ENCODE measurements at regions not wholly inside any gene's neighbourhood (a gene's known extent, or its start where the extent isn't known, plus 50 kb on each side); places are given as distances from the start of the nearest gene placed in this dataset.

DNA sequence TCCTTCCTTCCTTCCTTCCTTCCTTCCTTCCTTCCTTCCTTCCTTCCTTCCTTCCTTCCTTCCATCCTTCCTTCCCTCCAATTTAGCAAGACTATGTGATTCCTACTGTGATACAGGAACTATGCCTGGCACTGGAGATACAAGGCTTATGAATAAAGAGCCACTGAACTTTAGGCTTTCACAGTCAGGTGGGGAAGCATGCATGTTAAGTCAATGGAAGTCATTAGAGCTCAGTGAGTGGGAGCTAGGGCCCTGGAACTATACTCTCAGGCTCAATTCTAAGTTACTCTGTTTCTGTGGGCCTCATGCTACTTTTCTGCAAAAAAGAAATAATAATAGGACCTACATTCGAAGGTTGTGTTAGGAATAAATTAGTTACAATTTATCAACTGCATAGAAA, 527.6 kb upstream of the ZEB2 start:
- Mint-ChIP-seq H3K9me3 (no peaks in the 10 kb centered on the region), H3K36me3 (ENCODE audit: low read depth) (no peaks in the 10 kb centered on the region), H3K27me3 (ENCODE audit: low read depth) (peaks cover 3% of the 10 kb centered on the region), H3K4me3 (no peak overlapping the region), H3K27ac (no peak overlapping the region), H3K4me1 (ENCODE audit: low read depth) (no peaks in the 10 kb centered on the region)

DNA sequence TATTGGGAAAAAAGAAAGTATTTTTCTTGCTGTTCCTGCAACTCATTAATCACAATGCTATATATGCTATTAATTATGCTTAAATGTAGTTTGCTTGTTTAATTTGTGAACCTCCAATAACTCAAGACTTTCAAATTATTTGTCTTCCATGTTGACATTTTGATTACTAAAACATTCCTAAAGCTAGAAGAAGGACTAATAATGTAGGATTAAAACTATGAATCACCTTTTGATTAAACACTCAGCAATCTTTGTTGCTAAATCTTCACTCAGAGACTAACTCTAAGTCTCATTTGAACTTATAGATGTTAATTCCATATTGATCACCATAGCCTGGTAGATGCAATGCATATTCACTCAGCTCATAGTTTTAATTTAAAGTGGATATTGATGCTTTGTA, 524.6 kb upstream of the ZEB2 start:
- Mint-ChIP-seq H3K36me3 (ENCODE audit: low read depth) (no peaks in the 10 kb centered on the region), H3K9me3 (no peaks in the 10 kb centered on the region)

DNA sequence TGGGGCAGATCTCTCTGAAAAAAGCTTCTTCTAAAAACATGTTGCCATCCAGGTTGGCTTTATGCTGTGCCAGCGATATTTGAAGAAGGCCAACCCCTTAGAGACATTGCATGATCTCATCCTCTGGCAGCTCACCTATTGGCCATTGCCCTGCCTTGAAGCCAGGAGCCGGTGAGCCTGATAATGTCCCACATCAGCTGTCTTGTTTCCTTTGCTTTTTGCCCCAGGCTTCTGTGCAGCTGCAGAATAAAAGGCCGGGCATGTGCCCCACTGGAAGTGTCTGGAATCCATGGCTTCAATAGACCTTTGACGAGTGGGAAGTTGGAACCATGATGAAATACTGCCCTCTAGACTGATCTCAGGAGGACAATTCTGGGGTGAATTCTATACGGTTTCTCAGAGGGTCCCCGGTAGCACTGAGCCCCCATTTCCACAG, 523.5 kb upstream of the ZEB2 start:
- Mint-ChIP-seq H3K9me3 (no peaks in the 10 kb centered on the region), H3K4me3 (no peak overlapping the region), H3K4me1 (ENCODE audit: low read depth) (no peaks in the 10 kb centered on the region), H3K36me3 (ENCODE audit: low read depth) (no peaks in the 10 kb centered on the region), H3K27ac (no peak overlapping the region), H3K27me3 (ENCODE audit: low read depth) (peaks cover 3% of the 10 kb centered on the region)

More for the DNA sequence above, 524.6 kb upstream of the ZEB2 start:
- Mint-ChIP-seq H3K4me3 (no peak overlapping the region), H3K4me1 (ENCODE audit: low read depth) (no peaks in the 10 kb centered on the region), H3K27me3 (ENCODE audit: low read depth) (peaks cover 3% of the 10 kb centered on the region), H3K27ac (no peak overlapping the region)

DNA sequence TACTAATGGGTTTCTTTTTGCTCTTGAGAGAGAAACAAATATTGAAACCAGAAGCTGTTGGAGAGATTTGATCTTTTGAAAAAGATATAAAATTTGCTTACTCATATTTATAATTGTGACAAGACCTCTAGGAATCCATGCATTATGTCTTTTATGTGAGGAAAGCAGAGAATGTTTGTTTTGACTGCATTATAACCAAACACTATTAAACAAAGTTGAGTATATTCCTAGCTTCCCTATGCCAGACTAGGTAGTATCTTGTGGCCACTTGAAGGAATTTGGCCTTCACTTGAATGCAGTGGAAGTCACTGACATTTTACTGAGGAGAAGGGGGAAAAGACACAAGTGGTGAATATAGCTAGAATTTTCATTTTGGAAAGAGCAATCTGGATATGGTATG, 521.8 kb upstream of the ZEB2 start:
- H3K9me3 Mint-ChIP-seq = no peaks in the 10 kb centered on the region
- no peaks in the 10 kb centered on the region for H3K4me1 Mint-ChIP-seq (ENCODE audit: low read depth)
- H3K4me3 Mint-ChIP-seq = no peak overlapping the region
- no peak overlapping the region for H3K27ac Mint-ChIP-seq
- no peaks in the 10 kb centered on the region for H3K36me3 Mint-ChIP-seq (ENCODE audit: low read depth)
- no peaks in the 10 kb centered on the region for H3K27me3 Mint-ChIP-seq (ENCODE audit: low read depth)

DNA sequence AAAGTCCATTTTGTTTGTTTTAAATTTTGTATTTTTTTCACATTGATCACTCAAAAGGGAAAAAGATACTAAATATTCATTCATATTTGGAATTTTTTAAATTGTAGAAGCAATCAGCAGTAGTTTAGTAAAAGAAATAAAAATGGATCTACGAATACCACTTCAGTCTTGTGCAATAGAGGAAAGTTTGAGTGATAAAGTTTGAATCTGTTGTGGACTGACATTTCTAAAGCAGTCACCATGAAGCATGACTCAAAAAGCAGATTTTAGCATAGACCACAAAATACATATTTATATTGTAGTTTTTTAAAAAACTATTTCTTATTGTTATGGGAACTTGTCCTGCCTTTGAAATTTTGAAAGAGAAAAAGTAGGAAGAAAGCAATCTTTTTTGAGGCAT, 520.5 kb upstream of the ZEB2 start:
- Mint-ChIP-seq H3K36me3 (ENCODE audit: low read depth) (no peaks in the 10 kb centered on the region), H3K9me3 (no peaks in the 10 kb centered on the region), H3K4me3 (no peak overlapping the region), H3K4me1 (ENCODE audit: low read depth) (no peaks in the 10 kb centered on the region), H3K27ac (no peak overlapping the region), H3K27me3 (ENCODE audit: low read depth) (no peaks in the 10 kb centered on the region)

DNA sequence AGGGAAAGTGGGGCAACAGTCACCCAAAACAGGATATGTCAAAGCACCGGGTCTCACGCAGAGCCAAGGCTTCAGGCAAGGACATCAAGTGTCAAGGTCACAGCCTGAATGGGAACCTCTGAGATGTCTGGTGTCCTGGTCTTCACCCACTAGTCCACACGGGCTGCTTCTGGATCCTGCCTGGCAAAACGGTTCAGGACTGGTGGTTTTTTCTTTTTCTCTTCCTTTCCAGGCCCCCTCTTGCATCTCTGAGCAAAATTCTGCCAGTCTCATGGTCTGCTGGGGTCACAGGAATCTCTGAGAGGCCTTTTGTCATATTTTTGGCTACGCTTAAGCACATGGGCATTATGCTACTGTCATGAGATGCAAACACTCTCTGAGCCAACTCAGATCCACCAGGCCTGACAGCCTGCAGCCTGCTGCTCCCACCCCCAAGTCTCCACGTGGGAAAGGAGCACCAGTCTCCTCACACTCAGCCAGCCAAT, 518.2 kb upstream of the ZEB2 start:
- Mint-ChIP-seq H3K4me1 (ENCODE audit: low read depth) (no peaks in the 10 kb centered on the region), H3K27ac (no peak overlapping the region), H3K27me3 (ENCODE audit: low read depth) (no peaks in the 10 kb centered on the region), H3K9me3 (no peaks in the 10 kb centered on the region), H3K36me3 (ENCODE audit: low read depth) (no peaks in the 10 kb centered on the region), H3K4me3 (no peak overlapping the region)

DNA sequence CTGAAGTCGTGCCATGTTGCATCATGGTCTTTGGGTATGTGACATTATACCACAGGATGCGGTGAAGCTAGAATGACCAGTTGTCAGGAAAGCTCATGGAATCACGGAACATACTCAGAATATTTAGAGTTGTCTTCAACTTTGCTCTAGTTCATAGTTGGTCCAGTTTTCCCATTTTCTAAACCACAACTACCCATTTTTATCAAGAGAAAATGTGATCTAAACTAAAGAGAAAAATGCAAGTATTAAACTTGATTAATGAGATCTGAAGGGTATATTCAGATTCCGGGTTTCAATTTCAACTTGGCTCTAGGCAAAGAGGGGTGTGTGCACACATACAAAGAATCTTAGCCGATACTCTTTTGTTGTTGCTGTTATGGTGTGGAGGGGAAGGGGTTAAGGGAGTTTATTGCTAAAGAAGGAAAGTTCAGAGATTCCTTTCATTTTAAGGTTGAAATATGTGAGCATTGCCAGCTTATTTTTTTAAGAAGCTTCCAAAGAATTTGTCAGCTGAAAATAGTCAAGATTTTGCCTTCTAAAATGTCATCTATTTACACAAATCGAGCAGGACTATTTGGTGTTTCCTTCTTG, 516.6 kb upstream of the ZEB2 start:
- Mint-ChIP-seq H3K36me3 (ENCODE audit: low read depth) (no peaks in the 10 kb centered on the region), H3K9me3 (no peaks in the 10 kb centered on the region), H3K27me3 (ENCODE audit: low read depth) (no peaks in the 10 kb centered on the region), H3K27ac (no peak overlapping the region), H3K4me3 (no peak overlapping the region), H3K4me1 (ENCODE audit: low read depth) (no peaks in the 10 kb centered on the region)

DNA sequence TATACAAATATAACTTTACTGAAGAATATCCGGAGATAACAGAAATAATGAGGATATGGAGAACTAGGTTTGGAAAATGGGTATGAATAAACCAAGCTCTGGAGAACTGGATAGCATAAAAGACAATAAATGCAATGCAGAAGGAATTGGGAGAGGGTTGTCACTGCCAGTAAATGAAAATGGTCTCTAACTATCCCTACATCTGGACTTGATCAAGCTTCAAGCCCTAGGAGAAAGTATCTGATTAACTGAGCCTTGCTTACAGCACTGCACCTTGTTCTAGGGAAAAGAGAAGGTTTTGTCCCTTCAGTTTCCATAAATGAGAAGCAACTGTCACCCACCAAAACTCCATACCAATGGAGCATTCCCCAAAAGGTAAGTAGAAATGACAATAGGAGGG, 514.6 kb upstream of the ZEB2 start:
- Mint-ChIP-seq H3K36me3 (ENCODE audit: low read depth) (no peaks in the 10 kb centered on the region), H3K27ac (no peak overlapping the region), H3K9me3 (no peaks in the 10 kb centered on the region), H3K4me3 (no peak overlapping the region), H3K27me3 (ENCODE audit: low read depth) (no peaks in the 10 kb centered on the region), H3K4me1 (ENCODE audit: low read depth) (no peaks in the 10 kb centered on the region)

DNA sequence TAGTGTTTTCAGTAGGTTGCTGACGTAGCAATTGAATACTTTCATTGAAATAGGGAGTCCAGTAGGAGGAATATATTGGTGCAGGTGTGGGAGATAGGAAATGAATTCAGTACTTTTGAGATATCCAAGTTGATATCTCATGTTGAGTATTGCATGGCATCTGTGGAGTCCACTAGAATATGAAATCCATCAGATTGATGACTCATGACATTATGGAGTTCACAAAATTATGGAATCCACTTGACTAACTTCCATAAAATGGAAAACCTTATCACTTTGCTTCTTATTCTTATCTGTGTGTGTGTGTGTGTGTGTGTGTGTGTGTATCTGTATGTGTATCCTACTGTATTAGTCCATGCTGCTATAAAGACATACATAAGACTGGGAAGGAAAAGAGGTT, 513.5 kb upstream of the ZEB2 start:
- Mint-ChIP-seq H3K36me3 (ENCODE audit: low read depth) (no peaks in the 10 kb centered on the region), H3K27me3 (ENCODE audit: low read depth) (no peaks in the 10 kb centered on the region), H3K27ac (no peak overlapping the region), H3K4me1 (ENCODE audit: low read depth) (no peaks in the 10 kb centered on the region), H3K4me3 (no peak overlapping the region), H3K9me3 (no peaks in the 10 kb centered on the region)

DNA sequence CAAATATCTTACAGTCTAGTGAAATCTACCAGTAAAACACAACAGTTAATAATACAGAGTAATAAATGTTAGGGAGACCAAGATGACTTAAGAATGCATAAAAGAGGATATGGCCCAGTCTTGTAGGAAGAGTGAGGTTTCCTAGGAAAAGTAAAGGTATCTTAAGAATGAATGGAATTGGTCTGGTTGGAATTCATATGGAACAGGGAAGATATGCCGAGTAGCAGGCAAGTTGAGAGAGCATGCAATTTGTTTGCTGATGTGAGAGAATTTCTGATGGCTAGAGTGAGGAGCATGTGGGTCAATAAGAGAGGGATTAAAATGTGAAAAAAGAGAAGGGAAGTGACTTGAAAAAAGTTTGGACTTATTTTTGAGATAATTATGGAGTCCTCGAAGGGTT, 512.9 kb upstream of the ZEB2 start:
- Mint-ChIP-seq H3K4me1 (ENCODE audit: low read depth) (no peaks in the 10 kb centered on the region), H3K27ac (no peak overlapping the region), H3K27me3 (ENCODE audit: low read depth) (no peaks in the 10 kb centered on the region), H3K9me3 (no peaks in the 10 kb centered on the region), H3K36me3 (ENCODE audit: low read depth) (no peaks in the 10 kb centered on the region), H3K4me3 (no peak overlapping the region)

DNA sequence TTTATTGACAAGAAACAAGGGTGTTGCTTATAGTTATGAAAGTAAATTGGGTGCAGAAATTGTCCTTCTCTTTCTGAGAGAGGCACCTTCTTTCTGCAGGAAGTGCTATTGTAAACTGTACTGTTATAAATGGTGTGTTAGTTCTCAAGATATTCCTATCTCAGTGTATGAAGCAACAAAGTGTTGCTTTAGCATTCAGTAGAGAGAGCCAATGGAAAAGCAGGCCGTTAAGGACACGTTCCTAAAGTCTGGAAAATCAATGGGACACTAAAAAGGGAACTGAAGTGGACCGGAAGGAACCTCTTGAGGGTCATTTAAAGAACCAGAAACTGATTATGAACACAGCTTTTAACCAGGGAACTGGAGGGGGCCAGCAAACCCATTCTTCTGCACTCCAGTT, 510.0 kb upstream of the ZEB2 start:
- Mint-ChIP-seq H3K9me3 (no peaks in the 10 kb centered on the region), H3K4me1 (ENCODE audit: low read depth) (no peaks in the 10 kb centered on the region), H3K4me3 (no peak overlapping the region), H3K27me3 (ENCODE audit: low read depth) (no peaks in the 10 kb centered on the region), H3K27ac (no peak overlapping the region), H3K36me3 (ENCODE audit: low read depth) (no peaks in the 10 kb centered on the region)

DNA sequence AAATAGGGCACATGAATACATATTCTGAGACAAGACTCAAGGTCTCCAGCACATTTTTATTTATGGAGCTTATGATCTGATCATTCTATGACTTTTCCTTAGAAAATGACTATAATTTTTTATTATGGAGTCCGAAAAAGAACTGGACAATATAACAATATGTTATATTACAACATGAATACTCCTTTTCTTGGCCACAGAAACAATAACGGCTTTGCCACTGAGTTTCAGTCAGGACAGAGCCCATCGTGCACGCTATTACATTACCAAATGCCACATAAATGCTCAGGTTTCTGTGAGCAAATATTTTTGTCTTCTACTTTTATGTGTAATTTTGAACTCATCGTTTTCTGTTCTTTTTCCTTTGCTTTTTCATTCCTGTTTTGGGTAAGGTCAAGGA, 509.2 kb upstream of the ZEB2 start:
- no peaks in the 10 kb centered on the region for H3K9me3 Mint-ChIP-seq
- no peaks in the 10 kb centered on the region for H3K27me3 Mint-ChIP-seq (ENCODE audit: low read depth)
- H3K27ac Mint-ChIP-seq = no peak overlapping the region
- no peak overlapping the region for H3K4me3 Mint-ChIP-seq
- H3K36me3 Mint-ChIP-seq (ENCODE audit: low read depth) = no peaks in the 10 kb centered on the region
- H3K4me1 Mint-ChIP-seq (ENCODE audit: low read depth) = no peaks in the 10 kb centered on the region

DNA sequence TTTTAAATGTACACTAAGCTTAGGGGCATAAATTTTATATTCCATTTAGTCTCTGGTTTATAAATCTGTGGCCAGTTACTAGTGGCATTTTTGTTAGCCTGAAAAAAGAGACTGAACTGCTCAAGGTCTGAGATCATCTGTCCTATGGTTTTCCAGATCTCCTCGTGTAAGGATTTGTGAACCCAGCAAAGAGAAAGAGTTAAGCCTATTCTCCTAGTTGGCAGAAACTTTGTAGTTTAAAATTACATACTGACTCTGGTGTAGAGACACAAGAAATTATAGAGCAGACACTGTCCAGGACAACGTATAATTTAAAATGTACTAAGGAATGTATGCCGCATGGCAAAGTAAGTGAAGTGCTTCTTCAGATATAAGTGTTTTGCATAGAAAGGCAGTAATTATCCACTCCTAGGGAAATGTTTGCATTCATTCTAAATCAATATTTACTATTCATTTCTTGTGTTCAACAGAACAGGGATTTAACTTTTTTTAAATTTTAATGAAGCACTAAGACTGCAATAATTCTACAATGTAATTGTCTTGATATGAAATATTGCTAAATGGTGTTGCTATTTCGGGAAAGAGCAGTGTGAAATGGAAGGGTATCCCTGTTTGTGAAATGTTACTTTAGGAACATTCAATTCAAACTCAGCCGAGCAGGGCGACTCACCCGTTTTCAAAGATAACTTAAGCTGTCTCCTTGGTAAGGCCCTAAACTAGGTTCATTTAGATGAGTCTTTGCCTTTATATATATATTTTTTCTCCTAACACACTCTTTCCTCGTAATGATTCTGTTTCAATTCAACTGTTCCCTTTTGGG, 508.4 kb upstream of the ZEB2 start:
- H3K4me1 Mint-ChIP-seq (ENCODE audit: low read depth) = no peaks in the 10 kb centered on the region
- H3K27ac Mint-ChIP-seq = no peak overlapping the region
- H3K36me3 Mint-ChIP-seq (ENCODE audit: low read depth) = no peaks in the 10 kb centered on the region
- H3K4me3 Mint-ChIP-seq = no peak overlapping the region
- no peaks in the 10 kb centered on the region for H3K27me3 Mint-ChIP-seq (ENCODE audit: low read depth)
- no peaks in the 10 kb centered on the region for H3K9me3 Mint-ChIP-seq

DNA sequence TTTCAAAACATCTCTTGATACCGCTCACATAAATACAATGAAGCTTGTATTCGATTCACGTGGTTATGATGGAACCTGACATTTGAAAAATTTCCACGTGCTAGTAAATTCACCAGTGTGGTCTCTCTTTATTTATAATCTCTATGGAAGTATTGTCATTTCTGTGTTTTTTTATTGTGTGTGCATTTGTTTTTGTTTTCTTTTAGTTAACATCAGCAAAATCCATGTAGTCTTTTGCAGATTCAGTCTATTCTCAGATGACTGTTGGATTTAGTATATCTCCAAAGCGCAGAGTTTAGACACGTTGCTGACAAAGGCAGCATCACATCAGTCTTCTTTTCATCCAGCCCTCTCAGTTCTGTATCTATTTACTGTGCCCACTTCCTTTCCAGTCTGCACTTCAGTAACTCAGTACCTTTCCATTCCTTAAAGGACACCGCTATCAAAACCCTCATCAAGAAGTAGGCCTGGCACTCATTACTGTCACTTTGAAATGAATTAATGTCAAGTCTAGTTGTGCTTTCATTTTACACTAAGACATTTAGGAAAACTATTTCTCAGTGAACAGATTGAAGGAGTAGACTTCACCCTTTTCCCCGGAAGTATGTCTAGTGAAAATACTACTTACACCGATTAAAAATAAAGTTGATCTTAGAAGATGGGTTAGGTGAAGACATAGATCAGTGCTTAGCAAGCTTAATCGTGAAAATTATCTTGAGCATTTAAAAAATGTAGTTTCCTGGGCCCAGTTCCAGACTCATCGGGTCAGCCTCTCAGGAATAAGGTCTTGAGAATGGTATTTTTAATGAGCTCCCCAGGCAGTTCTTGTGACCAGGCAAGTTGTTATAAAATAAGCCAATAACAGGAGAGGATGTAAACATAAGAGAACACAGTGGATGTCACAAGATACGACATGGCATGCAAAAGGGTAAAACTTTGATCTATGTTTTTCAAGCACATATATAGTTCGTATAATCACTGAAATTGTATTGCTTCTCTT, 506.8 kb upstream of the ZEB2 start:
- Mint-ChIP-seq H3K4me3 (no peak overlapping the region), H3K9me3 (no peaks in the 10 kb centered on the region), H3K36me3 (ENCODE audit: low read depth) (no peaks in the 10 kb centered on the region), H3K27ac (no peak overlapping the region), H3K4me1 (ENCODE audit: low read depth) (no peaks in the 10 kb centered on the region), H3K27me3 (ENCODE audit: low read depth) (no peaks in the 10 kb centered on the region)

All from T-helper 1 cell treated with Interleukin-12 subunit alpha and Interleukin-12 subunit beta and Interleukin-4 antibody, amounts not matched to agents 30 μg/mL and 1 μg/mL, for 36 hours (primary cell).